ENCODE measurements at regions not wholly inside any gene's neighbourhood (a gene's known extent, or its start where the extent isn't known, plus 50 kb on each side); places are given as distances from the start of the nearest gene placed in this dataset.

DNA sequence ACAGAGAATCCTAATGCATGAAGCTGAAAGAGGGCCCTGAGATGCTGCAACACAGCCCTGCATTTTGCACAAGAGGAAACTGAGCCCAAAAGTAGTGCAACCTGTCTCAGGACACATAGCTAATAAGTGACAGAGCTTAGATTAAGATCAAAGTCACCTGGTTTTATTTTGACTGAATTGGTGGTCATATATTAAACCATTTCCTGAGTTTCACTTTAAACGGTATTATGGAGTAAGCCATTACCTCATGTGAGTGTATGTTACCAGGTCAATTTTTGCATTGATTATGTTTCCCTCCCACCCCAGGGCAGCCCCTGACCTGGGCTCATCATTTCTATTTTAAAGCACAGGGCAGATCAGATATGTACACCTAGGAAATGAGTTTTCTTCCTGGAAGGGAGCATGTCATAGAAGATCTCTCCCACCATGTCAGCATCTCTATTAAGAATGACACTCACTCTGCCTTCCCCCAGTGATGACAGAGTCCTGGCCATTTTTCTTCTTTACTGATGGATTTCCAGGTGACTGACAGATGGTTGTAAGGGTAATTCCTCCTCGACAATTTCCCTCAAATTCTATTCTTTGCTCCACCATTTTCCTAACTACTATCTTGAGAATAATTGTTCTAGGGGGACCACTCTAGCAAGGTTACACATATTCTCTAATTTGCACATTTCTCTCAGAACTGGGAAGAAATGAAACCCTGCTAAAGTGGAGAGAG is 441.3 kb upstream of the SLC14A2 start:
- Histone ChIP-seq H3K4me3 (ENCODE audit: control insufficient read depth in 2 of 3, extremely low read depth in 1 of 3, insufficient read depth in 2 of 3, low read depth in 1 of 3, low read length in 3 of 3) (no peak overlapping the region), H3K79me2 (ENCODE audit: control insufficient read depth, insufficient read depth, low read length) (no peaks in the 10 kb centered on the region), H3K9me3 (ENCODE audit: control insufficient read depth, low read depth, low read length) (no peaks in the 10 kb centered on the region), H3K9me1 (ENCODE audit: control insufficient read depth, extremely low read depth, insufficient read depth, low read length) (no peaks in the 10 kb centered on the region), H3K36me3 (ENCODE audit: control insufficient read depth in 2 of 2, extremely low read depth in 1 of 2, insufficient read depth in 2 of 2, low read length in 2 of 2) (no peaks in the 10 kb centered on the region), H4K20me1 (ENCODE audit: control insufficient read depth, extremely low read depth, insufficient read depth, low read length) (no peaks in the 10 kb centered on the region), H3K27me3 (ENCODE audit: control insufficient read depth, extremely low read depth, insufficient read depth, low read length) (no peaks in the 10 kb centered on the region), H3K9ac (ENCODE audit: control insufficient read depth, extremely low read depth, insufficient read depth, low read length) (no peak overlapping the region), H2AFZ (ENCODE audit: control insufficient read depth, low read length) (no peak overlapping the region), H3K4me1 (ENCODE audit: control insufficient read depth, extremely low read depth, insufficient read depth, low read length) (peaks cover 11% of the 10 kb centered on the region), H3K4me2 (ENCODE audit: control insufficient read depth, extremely low read depth, insufficient read depth, low read depth, low read length) (no peak overlapping the region), H3K27ac (ENCODE audit: control insufficient read depth, insufficient read depth, low read length) (no peak overlapping the region)
- DNase-seq (ENCODE audit: low read depth, low spot score) = no peak
- TF ChIP-seq, protein P1, sequence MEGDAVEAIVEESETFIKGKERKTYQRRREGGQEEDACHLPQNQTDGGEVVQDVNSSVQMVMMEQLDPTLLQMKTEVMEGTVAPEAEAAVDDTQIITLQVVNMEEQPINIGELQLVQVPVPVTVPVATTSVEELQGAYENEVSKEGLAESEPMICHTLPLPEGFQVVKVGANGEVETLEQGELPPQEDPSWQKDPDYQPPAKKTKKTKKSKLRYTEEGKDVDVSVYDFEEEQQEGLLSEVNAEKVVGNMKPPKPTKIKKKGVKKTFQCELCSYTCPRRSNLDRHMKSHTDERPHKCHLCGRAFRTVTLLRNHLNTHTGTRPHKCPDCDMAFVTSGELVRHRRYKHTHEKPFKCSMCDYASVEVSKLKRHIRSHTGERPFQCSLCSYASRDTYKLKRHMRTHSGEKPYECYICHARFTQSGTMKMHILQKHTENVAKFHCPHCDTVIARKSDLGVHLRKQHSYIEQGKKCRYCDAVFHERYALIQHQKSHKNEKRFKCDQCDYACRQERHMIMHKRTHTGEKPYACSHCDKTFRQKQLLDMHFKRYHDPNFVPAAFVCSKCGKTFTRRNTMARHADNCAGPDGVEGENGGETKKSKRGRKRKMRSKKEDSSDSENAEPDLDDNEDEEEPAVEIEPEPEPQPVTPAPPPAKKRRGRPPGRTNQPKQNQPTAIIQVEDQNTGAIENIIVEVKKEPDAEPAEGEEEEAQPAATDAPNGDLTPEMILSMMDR (optimal IDR thresholded peaks at IDR 0.05 in 1 of 3, IDR thresholded peaks at IDR 0.05 in 1 of 3, conservative IDR thresholded peaks at IDR 0.05 in 1 of 3; ENCODE audit: extremely low read depth in 1 of 3, insufficient read depth in 2 of 3, low read length in 3 of 3) = no peak
- no peak for TF ChIP-seq EZH2 (IDR thresholded peaks at IDR 0.05; ENCODE audit: low read length)
- no peak for FAIRE-seq
- dilution Hi-C loops (cut with MboI; ENCODE audit: extremely low pct_ligation_motif_present, low sequenced_read_pairs) = no loop called here

DNA sequence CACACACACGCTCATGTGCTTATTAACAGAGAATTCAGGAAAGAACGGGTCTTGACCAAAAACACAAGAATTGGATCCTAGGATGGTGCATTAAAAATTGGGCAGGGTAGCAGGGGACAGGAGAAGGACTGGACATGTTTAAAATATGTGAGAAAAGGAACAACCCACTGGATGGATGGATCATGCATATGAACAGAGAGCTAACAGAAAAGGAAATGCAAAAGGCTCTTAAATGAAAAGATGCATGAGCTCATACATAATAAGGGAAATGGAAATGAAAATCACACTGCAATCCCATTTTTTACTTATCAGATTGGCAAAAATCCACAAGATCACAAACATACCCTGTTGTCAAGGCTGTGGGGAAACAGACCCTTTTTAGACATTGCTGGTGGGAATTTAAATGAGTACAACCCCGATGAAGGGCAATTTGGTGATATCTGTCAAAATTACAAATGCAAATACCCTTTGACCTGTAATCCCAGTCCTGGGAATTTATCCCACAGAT is 440.6 kb upstream of the SLC14A2 start:
- Histone ChIP-seq H3K4me3 (ENCODE audit: control insufficient read depth in 2 of 3, extremely low read depth in 1 of 3, insufficient read depth in 2 of 3, low read depth in 1 of 3, low read length in 3 of 3) (no peak overlapping the region), H3K27me3 (ENCODE audit: control insufficient read depth, extremely low read depth, insufficient read depth, low read length) (no peaks in the 10 kb centered on the region), H3K9ac (ENCODE audit: control insufficient read depth, extremely low read depth, insufficient read depth, low read length) (no peak overlapping the region), H3K4me2 (ENCODE audit: control insufficient read depth, extremely low read depth, insufficient read depth, low read depth, low read length) (no peak overlapping the region), H2AFZ (ENCODE audit: control insufficient read depth, low read length) (no peak overlapping the region), H3K9me3 (ENCODE audit: control insufficient read depth, low read depth, low read length) (no peaks in the 10 kb centered on the region), H3K9me1 (ENCODE audit: control insufficient read depth, extremely low read depth, insufficient read depth, low read length) (no peaks in the 10 kb centered on the region), H3K27ac (ENCODE audit: control insufficient read depth, insufficient read depth, low read length) (no peak overlapping the region), H3K79me2 (ENCODE audit: control insufficient read depth, insufficient read depth, low read length) (no peaks in the 10 kb centered on the region), H4K20me1 (ENCODE audit: control insufficient read depth, extremely low read depth, insufficient read depth, low read length) (no peaks in the 10 kb centered on the region), H3K36me3 (ENCODE audit: control insufficient read depth in 2 of 2, extremely low read depth in 1 of 2, insufficient read depth in 2 of 2, low read length in 2 of 2) (no peaks in the 10 kb centered on the region), H3K4me1 (ENCODE audit: control insufficient read depth, extremely low read depth, insufficient read depth, low read length) (peaks cover 4% of the 10 kb centered on the region)
- DNase-seq (ENCODE audit: low read depth, low spot score) (no peak), FAIRE-seq (no peak)
- dilution Hi-C loops (cut with MboI; ENCODE audit: extremely low pct_ligation_motif_present, low sequenced_read_pairs) = no loop called here
- TF ChIP-seq EZH2 (IDR thresholded peaks at IDR 0.05; ENCODE audit: low read length) = no peak
- TF ChIP-seq, protein P1 (optimal IDR thresholded peaks at IDR 0.05 in 1 of 3, IDR thresholded peaks at IDR 0.05 in 1 of 3, conservative IDR thresholded peaks at IDR 0.05 in 1 of 3; ENCODE audit: extremely low read depth in 1 of 3, insufficient read depth in 2 of 3, low read length in 3 of 3) = no peak
